Activated CD8-positive, alpha-beta memory T cell treated with anti-CD3 and anti-CD28 coated beads, Interleukin-2, amount 50 U/mL, for 4 hours (primary cell): ENCODE measurements at regions not wholly inside any gene's neighbourhood (a gene's known extent, or its start where the extent isn't known, plus 50 kb on each side); places are given as distances from the start of the nearest gene placed in this dataset.
A peak's percentile ranks its signal among the peaks of the same experiment; 100 is the strongest.

Experiments
- DNase-seq: peaks from one replicate; pipeline ENCODE4 v3.0.0-alpha.2; 2020

DNA sequence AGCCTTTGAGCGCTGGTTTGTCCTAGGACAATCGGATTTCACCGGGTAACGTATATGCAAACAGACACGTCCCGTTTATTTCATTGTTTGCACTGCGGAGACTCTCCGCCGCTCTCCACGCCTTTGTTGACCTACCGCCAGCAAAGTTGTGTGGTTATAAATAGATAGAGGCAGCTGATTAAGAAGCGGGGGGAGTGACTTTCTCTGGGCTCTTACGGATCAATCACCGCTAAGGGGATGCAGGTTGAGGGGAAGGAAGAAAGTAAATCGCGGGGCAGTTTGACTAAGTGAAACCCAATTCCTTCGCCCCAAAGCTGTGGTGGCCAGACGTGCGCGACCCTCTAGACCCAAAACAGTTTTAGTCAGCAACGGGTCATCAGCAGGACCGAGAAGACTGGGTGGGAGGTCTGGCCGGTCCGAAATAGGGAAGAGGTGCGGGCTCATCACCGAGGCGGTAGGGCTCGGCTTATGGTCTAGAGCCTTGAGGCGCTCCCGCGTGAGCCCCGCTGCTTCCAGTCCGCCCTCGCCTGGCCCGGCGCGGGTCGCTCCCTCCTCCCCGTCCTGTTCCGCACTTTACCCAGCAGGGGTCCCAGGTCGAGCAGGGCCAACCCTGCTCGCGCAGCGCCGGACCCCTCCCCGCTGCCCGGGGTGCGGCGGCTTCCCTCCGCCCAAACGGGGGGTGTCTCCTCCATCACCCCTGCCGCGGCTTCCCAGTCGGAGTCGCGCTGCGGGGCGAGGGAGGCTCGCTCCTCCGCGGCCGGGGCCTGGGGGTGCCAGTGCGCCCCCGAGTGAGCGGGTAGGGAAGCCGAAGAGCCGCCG, 120.8 kb upstream of the RRP15 start:
- DNase-seq = no peak

DNA sequence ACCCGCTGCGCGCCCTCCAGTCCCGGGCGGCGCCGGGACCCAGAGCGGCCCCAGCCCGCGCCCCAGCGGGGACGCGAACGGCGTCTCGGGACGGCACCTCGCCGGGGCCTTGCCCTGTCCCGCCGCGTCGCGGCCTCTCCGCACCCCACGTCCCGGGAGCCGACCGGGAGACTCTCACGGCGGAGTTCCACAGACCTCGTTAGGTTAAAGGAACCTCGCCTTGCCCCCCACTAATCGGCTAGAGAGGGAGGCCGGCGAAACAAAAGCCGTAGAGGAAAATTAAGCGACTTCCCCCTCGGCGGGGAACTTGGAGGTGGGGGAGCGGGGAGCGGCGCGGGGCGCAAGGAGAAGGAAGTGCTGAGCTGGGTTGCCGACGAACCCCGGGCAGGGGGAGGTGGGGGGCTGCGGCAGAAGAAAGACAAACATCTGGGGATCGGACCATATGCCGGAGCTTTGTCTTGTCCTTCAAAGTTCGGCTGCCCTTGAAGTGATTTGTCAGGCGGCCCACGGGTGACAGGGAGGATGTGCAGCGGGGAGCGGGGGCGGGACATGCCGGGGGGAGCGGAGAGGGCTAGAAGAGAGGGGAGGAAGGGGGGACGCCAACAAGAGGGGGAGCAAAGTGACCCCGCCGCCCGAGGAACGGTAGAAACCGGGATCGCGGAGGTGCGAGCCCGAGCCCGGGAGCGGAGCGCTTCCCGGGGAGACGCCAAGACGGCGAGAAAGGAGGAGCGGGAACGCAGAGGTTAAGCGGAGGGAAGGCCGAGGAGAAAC, 120.0 kb upstream of the RRP15 start:
- DNase-seq = peak; percentile 19

DNA sequence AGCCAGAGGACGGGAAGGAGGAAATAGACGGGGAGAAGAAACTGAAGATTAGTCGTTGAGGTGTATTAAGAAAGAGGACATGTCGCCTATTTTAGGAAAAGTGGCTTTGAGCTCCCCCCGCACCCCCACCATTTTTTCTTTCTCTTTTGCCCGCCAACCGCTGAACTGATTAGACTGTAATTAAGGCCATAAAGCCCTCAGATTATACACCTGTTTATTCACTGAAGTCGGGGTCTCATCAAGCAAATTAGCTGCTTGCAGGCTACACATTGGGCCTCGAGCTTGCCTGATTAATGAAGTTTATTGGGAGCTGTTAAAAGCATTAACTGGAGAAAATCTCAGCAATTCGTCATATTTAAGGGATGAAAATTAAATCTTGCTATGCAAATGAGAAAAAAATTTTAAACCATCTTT, 119.4 kb upstream of the RRP15 start:
- DNase-seq = no peak

DNA sequence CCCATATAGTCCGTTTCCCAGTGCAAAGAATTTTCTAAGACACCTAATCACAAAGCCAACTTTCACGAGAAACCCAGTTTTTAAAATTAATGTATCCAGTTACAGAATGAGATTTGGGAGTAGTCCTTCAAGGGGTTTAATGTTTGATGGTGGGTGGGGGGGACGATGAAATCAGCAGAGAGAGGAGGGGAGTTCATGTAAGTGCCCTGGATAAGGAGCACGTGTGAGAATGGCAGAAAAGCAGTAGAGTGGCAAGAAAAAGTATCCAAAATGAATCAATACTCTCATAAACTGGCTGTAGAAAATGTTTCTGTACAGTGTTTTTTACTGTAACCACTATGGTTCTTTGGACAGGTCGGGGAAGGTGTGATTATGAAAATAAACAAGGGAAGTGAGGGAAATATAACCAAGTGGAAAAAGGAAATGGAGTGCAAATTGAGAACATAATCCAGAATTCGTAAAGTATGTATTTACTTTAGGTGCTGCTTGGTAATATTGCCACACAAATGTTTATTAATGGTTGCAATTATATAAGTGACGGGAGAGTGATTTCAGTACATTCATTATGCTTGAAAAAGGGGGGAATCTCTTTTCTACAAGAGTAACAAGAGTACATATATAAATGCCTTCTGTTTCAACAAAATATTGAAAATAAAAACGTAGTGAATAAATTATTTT, 118.7 kb upstream of the RRP15 start:
- DNase-seq = no peak

DNA sequence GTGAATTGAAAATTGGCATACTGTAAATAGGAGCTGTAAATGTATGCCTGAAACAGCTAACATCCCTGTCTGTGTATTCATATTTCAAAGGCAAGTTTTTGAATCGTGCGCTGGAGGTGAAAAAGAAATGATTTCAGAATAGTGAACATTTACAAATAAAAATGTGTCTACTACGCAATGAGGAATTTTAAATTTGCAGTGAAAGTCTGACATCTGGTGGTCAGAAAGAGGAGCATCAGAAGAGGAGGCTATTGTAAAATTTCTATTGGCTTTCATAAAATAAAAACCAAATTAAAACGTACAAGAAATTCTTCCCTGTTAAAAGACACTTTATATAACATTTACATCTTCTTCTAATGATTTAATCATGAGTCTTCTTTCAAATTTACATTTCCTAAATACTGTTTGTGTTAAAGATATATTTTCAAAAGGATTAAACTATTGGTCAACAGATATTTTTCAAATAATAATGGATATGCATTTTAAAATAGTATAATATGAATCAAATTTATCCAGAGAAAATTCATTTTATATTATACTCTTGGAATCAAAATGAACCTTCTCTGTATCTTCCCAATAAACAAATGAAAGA, 113.7 kb upstream of the RRP15 start:
- DNase-seq = no peak

DNA sequence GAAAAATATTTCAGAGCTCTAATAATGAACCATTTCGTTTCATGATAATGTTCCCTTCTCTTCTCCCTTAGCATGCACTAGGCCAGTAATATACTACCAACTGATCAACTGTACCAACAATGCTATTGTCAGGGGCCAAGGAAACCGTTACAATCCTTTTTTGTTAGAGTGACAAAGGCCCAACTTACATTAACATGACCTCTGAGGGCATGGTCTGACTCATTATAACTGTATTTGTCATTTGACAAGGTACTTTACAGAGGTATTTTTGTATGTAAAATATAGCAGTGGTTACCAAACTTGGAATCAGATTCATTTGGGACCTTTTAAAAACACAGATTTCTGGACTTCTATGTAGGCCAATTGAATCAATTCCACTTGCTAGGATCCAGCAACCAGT, 102.6 kb upstream of the RRP15 start:
- DNase-seq = no peak

DNA sequence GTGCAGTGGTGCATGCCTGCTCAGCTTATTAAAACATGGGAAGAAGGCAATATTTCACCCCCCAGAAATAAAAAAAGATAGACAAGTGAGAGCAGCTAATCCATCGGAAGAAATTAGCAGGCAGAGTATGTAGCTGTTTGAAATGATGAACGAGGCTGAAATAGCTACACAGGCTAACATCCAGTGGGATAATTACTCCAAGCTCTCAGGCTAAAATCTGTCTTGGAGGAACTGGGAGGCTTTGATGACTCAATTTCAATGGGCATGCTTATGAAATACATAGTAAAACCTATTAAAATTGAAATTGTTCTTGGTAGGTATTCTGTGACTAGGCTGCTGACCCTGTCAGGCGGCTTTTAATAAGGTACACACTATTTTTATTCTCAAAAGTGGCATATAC, 84.1 kb upstream of the RRP15 start:
- no peak for DNase-seq

DNA sequence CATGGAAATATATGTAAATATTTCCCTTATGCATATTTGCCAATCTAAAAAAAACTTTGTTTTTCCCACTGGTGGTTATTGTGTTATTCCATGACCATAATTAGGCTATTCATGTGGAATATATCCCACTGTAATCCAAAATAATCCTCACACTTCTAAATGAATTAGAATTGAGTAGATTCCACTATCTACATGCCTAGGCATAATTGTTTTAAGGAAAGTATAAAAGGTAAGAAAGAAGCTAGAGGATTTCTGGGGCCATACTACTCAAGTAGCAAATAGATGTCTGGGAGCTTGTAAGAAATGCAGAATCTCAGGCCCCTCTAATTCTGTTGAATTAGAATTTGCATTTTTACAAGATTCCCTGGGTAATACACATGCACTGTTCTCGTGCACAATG, 83.5 kb upstream of the RRP15 start:
- DNase-seq = no peak

DNA sequence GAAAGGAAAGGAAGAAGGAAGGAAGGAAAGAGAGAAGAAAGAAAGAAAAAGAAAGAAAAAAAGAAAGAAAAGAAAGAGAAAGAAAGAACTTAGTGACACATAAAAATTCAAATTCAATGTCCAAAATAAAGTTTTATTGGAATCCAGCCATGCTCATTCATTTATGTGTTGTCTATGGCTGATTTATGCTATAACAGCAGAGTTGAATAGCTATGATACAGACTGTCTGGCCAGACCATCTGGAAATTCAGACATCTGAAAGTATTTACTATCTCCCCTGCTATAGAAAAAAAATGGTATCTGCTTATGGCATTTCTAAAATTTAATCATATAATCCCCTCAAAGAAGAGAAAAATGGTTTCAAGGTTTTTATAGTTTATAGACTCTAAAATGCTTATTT, 79.4 kb upstream of the RRP15 start:
- DNase-seq = no peak

DNA sequence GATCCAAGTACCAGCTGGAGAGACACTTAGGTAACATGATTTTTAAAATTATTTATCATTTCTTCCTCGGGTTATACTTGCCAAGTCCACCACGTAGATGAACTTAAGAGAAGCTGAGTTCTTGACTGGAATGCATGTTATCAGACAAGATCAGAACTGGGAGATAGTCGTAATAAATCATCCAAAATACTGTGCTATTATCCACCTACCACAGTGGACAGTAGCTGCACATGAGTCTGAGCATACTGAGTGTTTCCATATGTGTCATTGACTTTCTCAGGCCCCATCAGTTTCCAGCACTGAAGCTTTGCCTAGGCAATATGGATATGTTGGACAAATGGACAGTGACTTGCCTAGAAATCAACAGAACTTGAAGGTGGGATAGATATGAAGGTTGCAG, 77.9 kb upstream of the RRP15 start:
- DNase-seq = no peak

DNA sequence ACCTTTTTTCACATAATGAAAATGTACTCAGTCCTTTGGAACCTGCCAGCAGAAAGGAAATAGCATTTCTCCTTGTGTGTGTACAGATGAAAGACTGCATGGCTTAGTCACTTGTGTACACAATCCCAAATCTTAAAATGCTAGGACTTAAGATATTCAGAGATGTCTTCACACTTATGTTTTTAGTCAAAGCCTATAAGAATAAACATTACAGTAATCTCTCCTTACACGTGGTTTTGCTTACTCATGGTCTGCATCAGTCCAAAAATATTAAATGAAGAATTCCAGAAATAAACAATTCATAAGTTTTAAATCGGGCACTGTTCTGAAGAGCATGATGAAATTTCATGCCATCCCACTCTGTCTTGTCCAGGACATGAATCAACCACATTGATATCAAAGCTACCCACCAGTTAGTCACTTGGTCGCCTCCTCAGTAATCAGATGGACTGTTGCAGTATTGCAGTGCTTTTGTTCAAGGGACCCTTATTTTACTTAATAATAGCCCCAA, 75.7 kb upstream of the RRP15 start:
- no peak for DNase-seq

DNA sequence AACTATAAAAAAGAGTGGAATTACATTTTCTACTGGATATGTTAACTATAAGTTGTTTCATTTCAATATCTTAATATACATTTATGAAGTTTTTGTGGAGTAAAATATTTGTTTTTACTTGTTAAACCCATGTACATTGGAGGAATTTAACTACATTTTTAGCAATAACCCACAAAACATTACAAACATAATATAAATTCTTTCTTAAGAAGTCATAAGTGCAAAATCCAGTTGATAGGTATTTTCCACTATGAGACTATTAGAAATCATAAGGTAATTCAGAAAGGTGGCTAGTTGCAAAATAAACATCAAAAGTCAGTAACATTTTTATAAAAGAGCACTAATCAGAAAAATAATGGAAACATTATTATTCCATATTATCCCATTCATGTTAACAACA, 73.9 kb upstream of the RRP15 start:
- no peak for DNase-seq

DNA sequence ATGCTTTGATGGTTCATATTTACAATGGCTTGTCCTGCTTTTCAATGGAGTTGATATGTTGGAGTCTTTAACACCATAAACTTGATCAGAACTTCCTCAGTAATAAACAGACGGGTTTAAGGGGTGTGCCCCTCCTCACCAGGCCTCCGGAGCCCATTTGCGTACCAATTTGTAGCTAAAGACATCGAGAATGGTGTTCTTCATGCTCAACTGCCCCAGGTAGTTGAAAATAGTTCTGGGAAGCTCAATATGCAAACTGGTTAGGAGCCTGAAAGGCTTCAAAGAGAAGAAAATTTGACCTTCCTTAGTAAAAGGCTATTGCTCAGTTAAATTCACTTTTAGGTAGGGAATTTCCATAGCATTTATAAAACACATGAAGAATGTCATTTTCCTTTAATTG, 68.1 kb upstream of the RRP15 start:
- no peak for DNase-seq

DNA sequence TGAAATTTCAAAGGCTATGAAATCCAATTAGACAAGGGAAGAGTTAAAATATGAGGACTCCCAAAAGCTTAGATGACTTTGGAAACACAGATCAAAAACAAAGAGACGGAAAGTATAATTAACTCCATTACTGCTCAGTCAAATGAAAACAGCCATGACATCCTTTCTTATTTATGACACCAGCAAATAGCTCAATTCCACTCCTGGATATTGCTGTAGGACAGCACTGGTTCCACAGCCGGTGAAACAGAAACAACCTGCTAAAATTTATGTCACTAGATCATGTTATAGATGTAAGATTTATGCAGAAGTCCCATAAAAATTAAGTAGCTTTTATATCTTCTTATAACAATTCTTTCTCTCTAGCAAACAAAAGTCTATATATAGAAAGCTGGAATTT, 65.6 kb upstream of the RRP15 start:
- no peak for DNase-seq

DNA sequence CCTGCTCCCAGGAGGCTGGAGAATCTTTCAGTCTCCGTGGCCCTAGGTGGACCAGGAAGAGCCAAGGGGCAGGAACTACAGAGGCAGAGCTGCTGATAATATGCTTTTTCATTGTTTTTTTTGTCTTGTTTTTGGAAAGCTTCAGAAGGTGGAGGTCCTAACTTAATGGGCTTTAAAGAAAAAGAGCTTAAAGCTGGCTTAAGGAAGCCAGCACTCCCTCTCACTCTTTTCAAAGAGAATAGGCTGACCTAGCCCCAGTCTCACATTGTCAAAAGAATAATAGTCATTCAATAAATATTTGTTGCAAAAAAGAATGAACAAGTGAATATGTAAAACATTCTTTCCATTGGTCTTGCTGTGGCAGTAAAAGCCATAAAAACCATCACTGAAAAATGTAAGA, 61.0 kb upstream of the RRP15 start:
- no peak for DNase-seq

DNA sequence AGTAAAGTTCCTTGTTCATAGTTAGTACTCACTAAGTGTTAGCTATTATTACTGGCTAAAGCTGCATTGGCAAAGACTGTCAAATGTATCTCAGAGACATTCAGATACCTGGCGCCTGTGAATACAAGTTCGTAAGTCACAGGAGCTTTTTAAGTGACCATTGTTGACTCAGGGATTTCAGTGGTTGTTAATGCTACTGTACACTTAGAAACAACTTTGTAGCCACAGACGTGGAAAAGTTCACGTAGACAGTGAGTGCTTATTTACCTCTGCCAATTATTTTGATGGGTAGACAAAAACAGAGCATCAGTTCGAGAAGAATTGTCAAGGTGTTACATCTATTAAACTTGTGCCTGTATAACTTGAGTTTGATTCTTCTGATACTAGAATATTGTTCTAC, 59.1 kb upstream of the RRP15 start:
- no peak for DNase-seq
